ENCODE measurements at regions not wholly inside any gene's neighbourhood (a gene's known extent, or its start where the extent isn't known, plus 50 kb on each side); places are given as distances from the start of the nearest gene placed in this dataset.

DNA sequence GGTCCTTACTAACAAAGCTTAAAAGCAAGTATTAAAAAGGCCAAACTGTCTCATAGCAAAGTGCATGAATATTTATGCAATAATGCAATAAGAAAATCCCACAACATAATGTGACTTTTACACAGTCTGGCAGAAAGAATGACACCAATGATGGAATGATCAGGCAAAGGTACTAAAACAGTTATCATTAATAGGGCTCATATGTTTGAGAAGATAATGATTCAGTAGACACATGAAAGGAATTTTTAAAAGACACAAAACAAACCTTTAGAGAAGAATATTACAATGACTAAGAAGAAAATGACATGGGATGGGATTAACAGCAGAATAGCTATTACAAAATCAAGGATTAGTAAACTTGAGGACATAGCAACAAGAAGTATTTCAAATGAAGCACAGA lies 1411.2 kb upstream of the TMEM132C start:
- TF ChIP-seq, protein P1, sequence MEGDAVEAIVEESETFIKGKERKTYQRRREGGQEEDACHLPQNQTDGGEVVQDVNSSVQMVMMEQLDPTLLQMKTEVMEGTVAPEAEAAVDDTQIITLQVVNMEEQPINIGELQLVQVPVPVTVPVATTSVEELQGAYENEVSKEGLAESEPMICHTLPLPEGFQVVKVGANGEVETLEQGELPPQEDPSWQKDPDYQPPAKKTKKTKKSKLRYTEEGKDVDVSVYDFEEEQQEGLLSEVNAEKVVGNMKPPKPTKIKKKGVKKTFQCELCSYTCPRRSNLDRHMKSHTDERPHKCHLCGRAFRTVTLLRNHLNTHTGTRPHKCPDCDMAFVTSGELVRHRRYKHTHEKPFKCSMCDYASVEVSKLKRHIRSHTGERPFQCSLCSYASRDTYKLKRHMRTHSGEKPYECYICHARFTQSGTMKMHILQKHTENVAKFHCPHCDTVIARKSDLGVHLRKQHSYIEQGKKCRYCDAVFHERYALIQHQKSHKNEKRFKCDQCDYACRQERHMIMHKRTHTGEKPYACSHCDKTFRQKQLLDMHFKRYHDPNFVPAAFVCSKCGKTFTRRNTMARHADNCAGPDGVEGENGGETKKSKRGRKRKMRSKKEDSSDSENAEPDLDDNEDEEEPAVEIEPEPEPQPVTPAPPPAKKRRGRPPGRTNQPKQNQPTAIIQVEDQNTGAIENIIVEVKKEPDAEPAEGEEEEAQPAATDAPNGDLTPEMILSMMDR (IDR thresholded peaks at IDR 0.05), result no peak
- no peak for TF ChIP-seq POLR2A (IDR thresholded peaks at IDR 0.05)
